ENCODE measurements at regions not wholly inside any gene's neighbourhood (a gene's known extent, or its start where the extent isn't known, plus 50 kb on each side); places are given as distances from the start of the nearest gene placed in this dataset.
A peak's percentile ranks its signal among the peaks of the same experiment; 100 is the strongest.

DNA sequence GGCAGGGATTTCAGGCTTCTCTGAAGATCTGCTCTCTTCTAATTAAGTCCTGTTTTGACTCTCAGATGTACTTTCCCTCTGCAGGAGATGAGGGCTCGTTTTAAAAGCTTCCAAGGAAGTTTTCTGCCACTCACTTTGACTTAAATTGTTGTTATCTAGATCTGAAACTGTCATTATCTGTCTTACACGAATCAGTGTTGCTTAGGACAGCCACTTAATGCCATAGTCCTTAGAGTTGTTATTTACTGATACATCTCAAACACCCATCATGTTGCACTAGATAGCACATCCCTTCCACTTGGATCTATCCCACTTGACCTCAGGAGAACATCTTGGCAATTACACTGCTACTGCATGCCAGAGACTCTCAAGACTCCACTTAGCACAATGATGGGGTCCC lies 86.9 kb upstream of the FAT3 start:
- Mint-ChIP-seq H3K4me1 (ENCODE audit: unreplicated experiment) (no peaks in the 10 kb centered on the region), H3K4me3 (ENCODE audit: unreplicated experiment) (no peak overlapping the region), H3K27ac (ENCODE audit: unreplicated experiment) (no peak overlapping the region), H3K36me3 (ENCODE audit: low read depth, unreplicated experiment) (no peaks in the 10 kb centered on the region), H3K27me3 (ENCODE audit: unreplicated experiment) (peaks cover 2% of the 10 kb centered on the region), H3K9me3 (ENCODE audit: unreplicated experiment) (no peaks in the 10 kb centered on the region)
- no peak for DNase-seq (ENCODE audit: low spot score)
- TF ChIP-seq, protein P1, sequence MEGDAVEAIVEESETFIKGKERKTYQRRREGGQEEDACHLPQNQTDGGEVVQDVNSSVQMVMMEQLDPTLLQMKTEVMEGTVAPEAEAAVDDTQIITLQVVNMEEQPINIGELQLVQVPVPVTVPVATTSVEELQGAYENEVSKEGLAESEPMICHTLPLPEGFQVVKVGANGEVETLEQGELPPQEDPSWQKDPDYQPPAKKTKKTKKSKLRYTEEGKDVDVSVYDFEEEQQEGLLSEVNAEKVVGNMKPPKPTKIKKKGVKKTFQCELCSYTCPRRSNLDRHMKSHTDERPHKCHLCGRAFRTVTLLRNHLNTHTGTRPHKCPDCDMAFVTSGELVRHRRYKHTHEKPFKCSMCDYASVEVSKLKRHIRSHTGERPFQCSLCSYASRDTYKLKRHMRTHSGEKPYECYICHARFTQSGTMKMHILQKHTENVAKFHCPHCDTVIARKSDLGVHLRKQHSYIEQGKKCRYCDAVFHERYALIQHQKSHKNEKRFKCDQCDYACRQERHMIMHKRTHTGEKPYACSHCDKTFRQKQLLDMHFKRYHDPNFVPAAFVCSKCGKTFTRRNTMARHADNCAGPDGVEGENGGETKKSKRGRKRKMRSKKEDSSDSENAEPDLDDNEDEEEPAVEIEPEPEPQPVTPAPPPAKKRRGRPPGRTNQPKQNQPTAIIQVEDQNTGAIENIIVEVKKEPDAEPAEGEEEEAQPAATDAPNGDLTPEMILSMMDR (IDR thresholded peaks at IDR 0.05; ENCODE audit: unreplicated experiment) = no peak

DNA sequence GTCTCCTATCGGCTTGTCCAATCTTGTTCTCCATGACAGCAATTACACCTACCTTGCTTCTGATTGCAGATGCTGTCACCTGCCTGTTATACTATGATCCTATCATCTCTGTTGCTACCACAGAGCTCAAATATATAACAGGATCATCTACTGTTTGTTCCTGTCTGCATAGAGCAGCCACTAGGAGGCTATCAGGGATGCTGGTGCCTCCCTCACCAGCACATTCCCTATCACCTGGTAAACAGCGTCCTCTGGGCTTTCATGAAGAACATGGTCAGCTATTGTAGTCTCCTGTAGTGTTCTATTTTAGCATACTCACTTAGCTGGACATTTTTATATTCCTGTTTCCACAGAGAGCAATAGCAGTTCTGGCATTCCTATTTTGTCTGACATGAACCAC lies 87.8 kb upstream of the FAT3 start:
- peak; percentile 9 for DNase-seq (ENCODE audit: low spot score)
- H3K4me1 Mint-ChIP-seq (ENCODE audit: unreplicated experiment) = no peaks in the 10 kb centered on the region
- H3K27ac Mint-ChIP-seq (ENCODE audit: unreplicated experiment) = no peak overlapping the region

DNA sequence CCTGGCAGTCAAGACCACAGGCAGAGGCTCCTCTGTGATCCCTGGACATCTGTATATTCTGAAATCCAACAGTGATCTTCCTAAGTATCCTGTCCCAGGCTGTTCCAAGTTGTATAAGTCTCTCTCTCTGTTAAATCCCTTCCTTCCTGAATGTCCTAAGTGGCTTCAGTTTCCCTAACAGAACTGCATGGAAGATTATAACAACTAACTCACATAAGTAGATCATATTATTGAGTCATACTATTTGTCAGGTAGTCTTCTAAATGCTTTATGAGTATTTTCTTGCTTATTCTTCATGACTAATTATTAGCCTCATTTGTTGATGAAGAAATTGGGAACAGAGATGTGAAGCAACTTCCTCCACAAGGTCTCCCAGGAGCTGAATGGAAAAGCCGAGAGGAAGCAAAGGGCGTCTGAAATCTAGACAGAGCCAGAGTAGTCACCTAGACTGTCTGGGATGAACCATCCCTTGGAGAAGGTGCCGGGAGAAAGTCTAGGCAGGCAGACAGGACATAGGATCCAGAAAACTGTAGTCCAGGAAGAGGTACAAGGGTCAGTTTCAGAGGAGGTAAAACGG lies 93.2 kb upstream of the FAT3 start:
- H3K36me3 Mint-ChIP-seq (ENCODE audit: low read depth, unreplicated experiment) = no peaks in the 10 kb centered on the region
- TF ChIP-seq, protein P1 (IDR thresholded peaks at IDR 0.05; ENCODE audit: unreplicated experiment) = no peak
- DNase-seq (ENCODE audit: low spot score) = no peak
- H3K4me1 Mint-ChIP-seq (ENCODE audit: unreplicated experiment) = peaks cover 9% of the 10 kb centered on the region
- no peak overlapping the region for H3K4me3 Mint-ChIP-seq (ENCODE audit: unreplicated experiment)
- no peaks in the 10 kb centered on the region for H3K9me3 Mint-ChIP-seq (ENCODE audit: unreplicated experiment)
- H3K27ac Mint-ChIP-seq (ENCODE audit: unreplicated experiment) = no peak overlapping the region
- H3K27me3 Mint-ChIP-seq (ENCODE audit: unreplicated experiment) = peaks cover 2% of the 10 kb centered on the region

More for the DNA sequence above, 87.8 kb upstream of the FAT3 start:
- Mint-ChIP-seq H3K27me3 (ENCODE audit: unreplicated experiment) (peaks cover 2% of the 10 kb centered on the region), H3K4me3 (ENCODE audit: unreplicated experiment) (no peak overlapping the region), H3K36me3 (ENCODE audit: low read depth, unreplicated experiment) (no peaks in the 10 kb centered on the region), H3K9me3 (ENCODE audit: unreplicated experiment) (no peaks in the 10 kb centered on the region)
- TF ChIP-seq, protein P1 (IDR thresholded peaks at IDR 0.05; ENCODE audit: unreplicated experiment) = no peak

DNA sequence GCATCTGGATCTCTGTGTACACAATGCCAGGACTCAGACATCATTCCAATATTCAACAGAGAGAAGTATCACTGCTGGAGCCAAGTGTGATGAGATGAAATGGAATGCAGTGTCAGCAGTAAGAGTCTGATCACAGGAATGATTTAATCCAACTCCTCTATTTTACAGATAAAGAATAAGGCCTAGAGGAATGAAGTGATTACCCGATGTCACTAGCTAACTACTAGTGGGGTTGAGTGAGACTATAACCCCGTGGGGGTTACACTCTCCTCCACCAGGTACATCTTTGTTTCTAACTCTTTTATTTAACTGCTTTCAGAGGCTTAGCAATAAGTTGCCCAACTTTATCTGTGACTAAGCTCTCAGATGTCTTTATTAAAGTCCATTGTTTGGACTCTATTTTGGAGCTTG lies 94.2 kb upstream of the FAT3 start:
- H3K9me3 Mint-ChIP-seq (ENCODE audit: unreplicated experiment) = no peaks in the 10 kb centered on the region
- no peak overlapping the region for H3K4me3 Mint-ChIP-seq (ENCODE audit: unreplicated experiment)
- no peak overlapping the region for H3K27ac Mint-ChIP-seq (ENCODE audit: unreplicated experiment)
- H3K27me3 Mint-ChIP-seq (ENCODE audit: unreplicated experiment) = peaks cover 2% of the 10 kb centered on the region
- TF ChIP-seq, protein P1 (IDR thresholded peaks at IDR 0.05; ENCODE audit: unreplicated experiment) = no peak
- H3K36me3 Mint-ChIP-seq (ENCODE audit: low read depth, unreplicated experiment) = no peaks in the 10 kb centered on the region
- peaks cover 9% of the 10 kb centered on the region for H3K4me1 Mint-ChIP-seq (ENCODE audit: unreplicated experiment)
- no peak for DNase-seq (ENCODE audit: low spot score)

DNA sequence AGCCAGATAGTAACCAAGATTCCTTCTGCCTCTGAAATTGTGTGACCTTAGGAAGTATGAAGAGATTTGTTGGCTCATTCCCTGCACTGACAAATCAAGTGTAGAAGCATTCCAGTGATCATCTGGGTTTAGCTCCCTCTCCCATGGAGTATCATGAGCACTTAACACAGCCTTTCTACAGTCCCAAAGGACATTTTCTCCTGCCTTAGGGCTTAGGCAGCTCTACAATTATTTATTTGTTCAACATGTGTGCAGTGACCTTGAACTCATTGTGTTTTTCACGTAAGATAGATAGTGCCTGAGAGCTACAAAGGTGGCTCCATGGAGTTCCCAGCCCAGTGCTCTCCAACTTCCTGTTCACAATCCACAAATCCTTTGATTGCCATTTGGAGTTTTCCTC lies 94.8 kb upstream of the FAT3 start:
- H3K27ac Mint-ChIP-seq (ENCODE audit: unreplicated experiment) = no peak overlapping the region

More for the DNA sequence above, 94.8 kb upstream of the FAT3 start:
- H3K36me3 Mint-ChIP-seq (ENCODE audit: low read depth, unreplicated experiment) = no peaks in the 10 kb centered on the region
- peaks cover 2% of the 10 kb centered on the region for H3K27me3 Mint-ChIP-seq (ENCODE audit: unreplicated experiment)
- H3K9me3 Mint-ChIP-seq (ENCODE audit: unreplicated experiment) = no peaks in the 10 kb centered on the region
- DNase-seq (ENCODE audit: low spot score) = no peak
- TF ChIP-seq, protein P1 (IDR thresholded peaks at IDR 0.05; ENCODE audit: unreplicated experiment) = no peak
- no peak overlapping the region for H3K4me3 Mint-ChIP-seq (ENCODE audit: unreplicated experiment)
- peaks cover 9% of the 10 kb centered on the region for H3K4me1 Mint-ChIP-seq (ENCODE audit: unreplicated experiment)
